HG02623 (cell line): ENCODE measurements at regions not wholly inside any gene's neighbourhood (a gene's known extent, or its start where the extent isn't known, plus 50 kb on each side); places are given as distances from the start of the nearest gene placed in this dataset.
A peak's percentile ranks its signal among the peaks of the same experiment; 100 is the strongest.
"Not testable (repeated sequence)": the region's sequence is repeated elsewhere in the genome, so short reads cannot be mapped to it uniquely, and the experiment has no call there.

Source experiments
- ATAC-seq: cut with Tn5 transposase; IDR thresholded peaks from one replicate; pipeline ENCODE4 v1.9.1; 2021; ENCODE audit warnings: moderate library complexity; ENCODE audit not compliant: unreplicated experiment

- ATAC-seq: no peak
These were observed 503.2 kb upstream of the CAMK1G start for GRCh38 chr1:209080170-209080781.

GRCh38 chr1:209086486-209087192, 496.9 kb upstream of the CAMK1G start:
- ATAC-seq: peak; percentile 92

DNA sequence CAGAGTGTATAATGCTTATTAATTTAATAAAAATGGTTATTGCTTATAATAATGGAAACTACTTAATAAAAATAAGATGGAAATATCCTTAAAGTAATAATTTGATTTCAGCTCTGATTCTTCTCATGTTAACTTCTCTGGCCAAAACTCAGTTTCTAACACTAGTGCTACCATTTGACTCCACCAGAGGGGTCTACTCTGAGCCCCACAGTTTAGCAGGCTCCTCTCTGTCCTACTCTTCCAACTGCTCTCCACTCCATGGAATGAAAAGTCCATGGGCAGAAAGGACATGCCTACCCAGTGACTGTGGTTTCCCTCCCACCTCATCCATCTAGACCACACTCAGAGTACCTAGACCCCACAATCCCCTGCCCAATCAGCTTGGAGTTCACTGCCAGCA, 489.1 kb upstream of the CAMK1G start:
- no peak for ATAC-seq

DNA sequence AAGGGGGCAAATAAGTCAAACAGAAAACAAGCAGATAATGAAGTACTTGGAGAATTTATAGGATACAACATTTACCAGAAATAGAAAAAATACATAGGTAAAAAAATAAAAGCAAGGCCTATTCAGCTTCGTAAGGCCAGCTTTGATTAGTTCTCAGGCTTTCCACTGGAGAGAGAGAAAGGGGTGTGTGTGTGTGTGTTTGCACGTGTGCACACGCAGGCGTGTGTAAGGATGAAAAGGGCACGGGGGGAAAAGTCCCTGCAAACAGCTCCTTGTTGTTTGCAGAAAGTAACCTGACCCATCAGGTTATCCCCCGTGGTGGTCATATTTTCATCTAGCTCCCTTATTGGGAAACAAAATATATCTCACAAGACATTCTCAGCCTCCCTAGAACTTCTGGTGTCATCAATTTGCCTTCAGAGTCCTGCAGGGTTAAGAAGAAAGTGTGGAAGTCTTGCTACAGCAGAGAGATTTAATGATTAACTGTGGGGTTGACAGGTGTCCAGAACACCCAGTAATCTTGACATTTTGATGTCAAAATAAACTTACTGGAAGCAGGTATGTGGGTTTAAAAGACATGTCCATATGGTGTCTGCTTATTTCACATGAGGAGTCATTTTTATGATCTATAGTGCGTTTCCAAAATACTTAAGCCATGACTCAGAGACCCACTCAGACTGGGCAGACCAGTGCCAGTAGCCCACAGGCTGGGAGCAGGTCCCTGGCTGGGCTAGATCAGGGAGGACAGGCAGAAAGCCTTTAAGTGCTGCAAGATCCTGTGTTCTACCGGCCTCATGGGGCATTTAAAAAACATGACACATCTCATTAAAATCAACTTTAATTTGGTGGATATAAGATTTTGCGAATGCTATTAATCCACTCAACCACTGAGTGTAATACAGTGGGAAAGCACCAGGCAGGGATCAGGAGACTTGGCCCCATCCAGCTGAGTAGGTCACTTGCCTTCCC, 487.6 kb upstream of the CAMK1G start:
- ATAC-seq: no peak

DNA sequence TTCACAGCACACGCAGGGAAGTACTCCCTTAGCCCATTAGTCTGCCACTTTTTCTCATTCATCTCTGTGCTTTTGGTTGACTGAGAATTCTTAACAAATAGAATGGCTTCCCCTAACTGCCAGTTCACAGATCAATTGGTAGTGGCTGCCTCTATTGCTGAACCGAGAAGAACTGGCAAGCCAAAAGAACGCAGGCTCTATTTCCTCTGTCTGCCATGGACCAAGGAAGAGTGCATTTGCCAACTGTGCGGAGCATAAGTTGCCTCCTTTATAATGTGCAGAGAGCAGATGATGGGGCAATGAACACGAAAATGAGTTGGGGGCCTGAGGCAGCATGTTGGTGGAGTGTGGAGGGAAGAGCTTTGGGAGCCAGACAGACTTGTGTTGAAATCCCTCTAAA, 483.1 kb upstream of the CAMK1G start:
- no peak for ATAC-seq

DNA sequence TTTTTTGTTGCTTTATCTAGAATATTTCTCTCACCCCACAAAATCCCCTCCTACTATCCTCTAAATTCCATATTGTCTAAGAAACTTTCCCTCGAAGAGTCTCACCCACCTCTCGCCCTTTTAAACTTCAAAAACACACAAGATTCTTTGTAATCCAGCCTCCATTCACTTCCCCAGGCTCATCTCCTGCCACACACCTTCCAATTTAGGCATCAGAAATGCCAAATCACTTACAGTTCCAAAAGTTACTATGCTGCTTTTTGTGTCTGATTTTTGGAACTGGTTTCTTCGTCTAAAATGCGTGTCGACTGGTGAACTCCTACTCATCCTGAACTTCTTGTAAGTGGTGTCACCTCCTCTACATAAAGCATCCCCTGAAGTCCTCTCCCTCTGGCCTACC, 482.4 kb upstream of the CAMK1G start:
- no peak for ATAC-seq

DNA sequence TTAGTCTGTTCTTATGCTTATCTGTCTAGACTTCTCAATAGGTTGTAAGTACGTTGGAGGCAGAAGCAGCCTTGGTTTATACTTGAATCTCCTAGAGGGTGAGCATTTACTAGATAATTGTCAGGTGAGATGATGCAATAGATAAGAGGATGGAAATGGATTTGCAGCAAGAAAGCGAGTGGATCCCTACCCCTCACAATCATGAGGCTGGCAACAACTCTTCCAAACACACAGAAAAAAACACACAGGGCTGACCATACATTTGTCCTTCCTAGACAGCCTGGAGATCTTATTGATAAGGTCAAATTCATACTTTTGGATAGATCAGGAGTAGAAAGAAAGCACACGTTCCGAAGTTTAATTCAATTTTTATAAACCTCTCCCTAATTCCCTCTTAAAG, 481.4 kb upstream of the CAMK1G start:
- ATAC-seq: no peak

DNA sequence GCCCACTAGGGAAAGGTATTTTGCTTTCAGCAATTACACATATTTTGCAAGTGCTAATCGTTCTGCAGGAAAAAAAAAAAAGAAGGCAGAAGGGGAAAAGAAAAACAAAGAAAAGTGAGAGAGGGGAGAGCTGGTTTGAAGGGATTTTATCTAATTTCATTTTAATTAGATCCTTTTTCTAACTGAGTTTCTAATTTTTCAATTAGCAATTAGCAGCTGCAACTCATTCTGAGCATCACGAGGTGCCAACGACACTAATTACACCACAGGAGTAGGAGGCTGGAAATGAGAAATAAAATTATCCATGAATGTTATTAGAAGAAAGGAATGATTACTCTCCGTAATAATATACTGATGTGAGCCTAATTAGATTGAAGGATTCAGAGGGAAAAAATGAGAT, 481.0 kb upstream of the CAMK1G start:
- ATAC-seq: no peak

- peak; percentile 43 for ATAC-seq
These were observed 480.4 kb upstream of the CAMK1G start for GRCh38 chr1:209103092-209103491.

GRCh38 chr1:209104646-209105045, 478.9 kb upstream of the CAMK1G start:
- no peak for ATAC-seq

DNA sequence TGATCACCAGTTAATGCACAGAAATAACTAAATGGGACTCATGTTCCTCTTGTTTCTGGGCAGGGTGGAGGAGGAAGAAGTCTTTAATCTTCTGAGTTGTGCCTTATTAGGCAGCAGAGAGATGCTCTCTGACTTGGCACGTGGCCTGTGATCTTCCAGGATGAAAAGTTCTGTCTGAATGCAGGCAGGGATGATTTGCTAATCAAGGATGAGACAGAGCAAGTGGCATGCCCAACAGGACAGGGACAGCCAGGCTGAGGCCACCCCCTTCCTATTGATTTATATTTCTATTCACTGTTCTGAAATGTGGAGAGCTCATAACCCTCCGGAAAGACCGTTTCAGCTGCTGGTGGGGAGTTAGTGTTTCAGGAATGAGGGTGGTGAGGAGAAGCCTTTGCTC, 477.8 kb upstream of the CAMK1G start:
- no peak for ATAC-seq

DNA sequence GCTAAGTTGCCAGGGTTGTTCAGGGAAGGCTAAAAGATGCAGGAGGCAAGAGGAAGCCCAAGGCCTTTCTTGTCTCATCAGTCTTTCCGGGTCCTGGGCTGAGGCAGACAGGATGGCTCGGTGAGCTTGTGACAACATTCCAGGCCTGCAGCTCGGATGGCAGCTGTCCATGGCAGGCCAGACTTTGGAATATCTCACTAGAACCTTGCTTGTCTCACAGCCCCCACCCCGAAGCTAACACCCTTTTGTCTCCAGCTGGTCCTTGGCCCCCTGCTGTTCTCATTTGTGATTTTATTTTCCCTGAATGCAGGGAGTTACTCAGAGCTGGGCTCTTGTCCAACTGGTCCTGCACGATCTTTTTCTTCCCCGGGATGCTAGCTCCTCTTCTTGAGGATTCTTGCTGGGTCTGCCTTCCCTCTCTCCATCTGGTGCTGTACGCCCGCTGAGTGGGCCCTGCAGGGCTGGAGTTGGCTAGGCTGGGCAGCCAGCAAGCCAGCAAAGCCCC, 477.2 kb upstream of the CAMK1G start:
- ATAC-seq: no peak

DNA sequence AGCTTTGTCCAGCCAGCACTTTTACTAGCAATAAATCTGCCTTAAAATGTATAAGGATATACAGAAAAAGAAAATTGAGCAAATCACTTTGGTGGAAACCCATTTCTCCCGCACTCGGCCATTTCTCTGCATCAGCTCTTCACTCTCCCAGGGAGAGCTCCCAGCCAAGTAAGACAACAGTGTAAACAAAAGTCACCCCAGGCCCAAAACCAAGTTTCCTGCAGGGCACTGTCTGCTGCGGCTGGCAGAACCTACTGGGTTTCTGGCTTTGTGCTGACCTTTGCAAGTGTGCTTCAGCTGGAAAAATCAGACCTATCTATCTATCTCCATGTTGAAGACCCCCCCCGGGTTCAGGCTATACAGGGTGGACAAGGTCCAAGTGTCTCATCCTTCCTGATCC, 476.7 kb upstream of the CAMK1G start:
- ATAC-seq: no peak

DNA sequence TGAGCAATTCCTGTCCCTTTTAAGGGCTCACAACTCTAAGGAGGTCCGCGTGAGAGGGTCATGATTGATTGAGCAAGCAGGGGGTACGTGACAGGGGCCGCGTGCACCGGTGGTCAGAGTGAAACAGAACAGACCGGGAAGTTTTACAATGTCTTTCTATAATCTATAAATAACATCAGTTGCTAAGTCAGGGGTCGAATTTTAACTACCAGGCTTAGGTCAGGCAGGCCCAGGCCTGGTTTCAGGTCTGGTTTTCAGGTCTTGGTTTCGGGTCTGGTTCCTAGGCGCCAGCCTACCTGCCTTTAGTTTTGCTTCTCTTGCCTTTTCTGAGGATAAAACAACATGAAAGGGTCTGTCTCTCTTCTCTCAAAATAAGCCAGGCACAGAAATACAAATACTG, 476.0 kb upstream of the CAMK1G start:
- ATAC-seq: peak; percentile 52

GRCh38 chr1:209109001-209109785, 474.3 kb upstream of the CAMK1G start:
- no peak for ATAC-seq

GRCh38 chr1:209113521-209113920, 470.0 kb upstream of the CAMK1G start:
- ATAC-seq: no peak

- no peak for ATAC-seq
These were observed 466.8 kb upstream of the CAMK1G start for GRCh38 chr1:209116705-209117104.

GRCh38 chr1:209123601-209124000, 459.9 kb upstream of the CAMK1G start:
- no peak for ATAC-seq

GRCh38 chr1:209129091-209129490, 454.4 kb upstream of the CAMK1G start:
- not testable (repeated sequence) for ATAC-seq

DNA sequence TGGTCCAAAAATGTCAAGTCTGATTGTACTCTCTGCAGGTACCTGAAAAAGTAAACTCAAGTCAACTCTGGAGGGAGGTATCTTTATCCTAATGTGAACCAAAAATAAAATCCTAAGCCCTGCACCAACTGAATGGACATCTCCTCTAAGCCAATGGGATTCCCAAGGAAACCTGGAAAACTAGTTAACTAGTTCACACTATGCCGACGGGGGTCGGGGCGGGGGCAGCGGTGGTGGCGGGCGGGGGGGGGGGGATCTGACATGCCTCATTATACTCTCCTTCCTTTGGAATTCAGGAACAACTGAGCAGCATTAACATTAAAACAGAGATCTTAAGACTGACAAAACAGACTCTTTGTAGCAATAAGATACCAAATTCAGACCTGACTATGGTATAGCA, 452.6 kb upstream of the CAMK1G start:
- ATAC-seq: no peak
